Neural progenitor cell (in vitro differentiated cells): ENCODE measurements at regions not wholly inside any gene's neighbourhood (a gene's known extent, or its start where the extent isn't known, plus 50 kb on each side); places are given as distances from the start of the nearest gene placed in this dataset.
A peak's percentile ranks its signal among the peaks of the same experiment; 100 is the strongest.

Source experiments
- DNase-seq: peaks from one replicate; pipeline ENCODE4 v3.0.0-alpha.2; 2016; ENCODE audit warnings: low spot score
- H2AFZ ChIP-seq: fragments of 200-600 bp; sonication (generic); replicated peaks from 2 replicates; pipeline ENCODE4 v1.6.1; 2016; ENCODE audit warnings: antibody characterized with exemption
- H3F3A ChIP-seq: fragments of 200-600 bp; sonication (generic); 2 replicates; pipeline ENCODE4 v1.6.1; 2016; ENCODE audit warnings: antibody characterized with exemption, low read depth
- H3K27ac ChIP-seq: fragments of 200-600 bp; sonication (generic); 2 replicates; pipeline ENCODE4 v1.5.1; 2016; ENCODE audit warnings: mild to moderate bottlenecking
- H3K27me3 ChIP-seq: fragments of 200-600 bp; sonication (generic); 2 replicates; pipeline ENCODE4 v1.6.1; 2016; ENCODE audit warnings: mild to moderate bottlenecking, moderate library complexity
- H3K36me3 ChIP-seq: fragments of 200-600 bp; sonication (generic); 2 replicates; pipeline ENCODE4 v1.5.1; 2016
- H3K4me1 ChIP-seq: fragments of 200-600 bp; sonication (generic); 2 replicates; pipeline ENCODE4 v1.6.1; 2016; ENCODE audit warnings: mixed run types
- H3K4me2 ChIP-seq: fragments of 200-600 bp; sonication (generic); 2 replicates; pipeline ENCODE4 v1.6.1; 2016
- H3K4me3 ChIP-seq: fragments of 200-600 bp; sonication (generic); 2 replicates; pipeline ENCODE4 v1.5.1; 2016
- H3K79me2 ChIP-seq: fragments of 200-600 bp; sonication (generic); 2 replicates; pipeline ENCODE4 v1.6.1; 2016; ENCODE audit warnings: low read depth
- H3K9ac ChIP-seq: fragments of 200-600 bp; sonication (generic); 2 replicates; pipeline ENCODE4 v1.6.1; 2016
- H3K9me3 ChIP-seq: fragments of 200-600 bp; sonication (generic); 2 replicates; pipeline ENCODE4 v1.5.1; 2016; ENCODE audit warnings: low read depth
- H4K20me1 ChIP-seq: fragments of 200-600 bp; sonication (generic); 2 replicates; pipeline ENCODE4 v1.6.1; 2016; ENCODE audit warnings: low read depth
- H3K27ac Mint-ChIP-seq: 3 replicates; pipeline ENCODE4 v1.8.0; 2021; ENCODE audit warnings: mixed read lengths
- H3K27me3 Mint-ChIP-seq: 2 replicates; pipeline ENCODE4 v1.8.0; 2022; ENCODE audit warnings: low read depth, mild to moderate bottlenecking, inconsistent platforms, moderate library complexity, mixed read lengths; ENCODE audit not compliant: insufficient read depth
- H3K36me3 Mint-ChIP-seq: 3 replicates; pipeline ENCODE4 v1.8.0; 2021; ENCODE audit warnings: mixed read lengths
- H3K4me1 Mint-ChIP-seq: 3 replicates; pipeline ENCODE4 v1.8.0; 2021; ENCODE audit warnings: mixed read lengths
- H3K4me3 Mint-ChIP-seq: 3 replicates; pipeline ENCODE4 v1.8.0; 2021; ENCODE audit warnings: mild to moderate bottlenecking, moderate library complexity, mixed read lengths
- H3K9me3 Mint-ChIP-seq: 3 replicates; pipeline ENCODE4 v1.8.0; 2020; ENCODE audit warnings: mixed read lengths
- CTCF ChIP-seq: fragments of 200-600 bp; sonication (generic); IDR thresholded peaks from 2 replicates; pipeline ENCODE4 v1.5.1; 2017; ENCODE audit warnings: antibody characterized with exemption, mild to moderate bottlenecking
- EZH2 ChIP-seq: fragments of 200-600 bp; sonication (generic); IDR thresholded peaks from 2 replicates; pipeline ENCODE4 v1.6.1; 2017; ENCODE audit warnings: antibody characterized with exemption, mild to moderate bottlenecking, moderate library complexity
- EZH2phosphoT487 ChIP-seq: fragments of 200-600 bp; sonication (generic); IDR thresholded peaks from 2 replicates; pipeline ENCODE4 v1.6.1; 2017; ENCODE audit warnings: antibody characterized with exemption

- Histone ChIP-seq H3K79me2 (no peaks in the 10 kb centered on the region), H3K4me2 (peak overlapping the region; percentile 87), H3K9ac (peak overlapping the region; percentile 2), H3K27me3 (peaks cover 21% of the 10 kb centered on the region), H3K36me3 (no peaks in the 10 kb centered on the region), H3K9me3 (no peaks in the 10 kb centered on the region), H3K27ac (peak overlapping the region; percentile 88), H2AFZ (peak overlapping the region; percentile 57), H3K4me1 (peaks cover 27% of the 10 kb centered on the region), H3F3A (peaks cover 34% of the 10 kb centered on the region), H4K20me1 (peaks cover 8% of the 10 kb centered on the region), H3K4me3 (peak overlapping the region; percentile 60)
- peak; percentile 98 for DNase-seq
- Mint-ChIP-seq H3K36me3 (no peaks in the 10 kb centered on the region), H3K27ac (peak overlapping the region; percentile 100), H3K9me3 (no peaks in the 10 kb centered on the region), H3K4me3 (peak overlapping the region; percentile 91), H3K4me1 (peaks cover 56% of the 10 kb centered on the region), H3K27me3 (peaks cover 6% of the 10 kb centered on the region)
- TF ChIP-seq CTCF (peak; percentile 27), EZH2 (no peak), EZH2phosphoT487 (no peak)
Observed at GRCh38 chr1:54488065-54488750, 59.8 kb upstream of the ACOT11 start.

GRCh38 chr1:54487571-54488050, 60.4 kb upstream of the ACOT11 start:
- peaks cover 6% of the 10 kb centered on the region for H3K27me3 Mint-ChIP-seq
- Histone ChIP-seq H3K4me3 (peak overlapping the region; percentile 60), H3K9me3 (no peaks in the 10 kb centered on the region), H3K4me2 (peak overlapping the region; percentile 87), H3K79me2 (no peaks in the 10 kb centered on the region), H4K20me1 (peaks cover 8% of the 10 kb centered on the region), H3K9ac (no peak overlapping the region), H3K27me3 (peaks cover 21% of the 10 kb centered on the region), H2AFZ (peak overlapping the region; percentile 57), H3K36me3 (no peaks in the 10 kb centered on the region), H3F3A (peaks cover 34% of the 10 kb centered on the region), H3K27ac (no peak overlapping the region), H3K4me1 (peaks cover 27% of the 10 kb centered on the region)
- no peaks in the 10 kb centered on the region for H3K36me3 Mint-ChIP-seq
- H3K4me3 Mint-ChIP-seq = peak overlapping the region; percentile 78
- H3K4me1 Mint-ChIP-seq = peaks cover 56% of the 10 kb centered on the region
- no peak for TF ChIP-seq EZH2
- TF ChIP-seq EZH2phosphoT487 = peak; percentile 36
- no peak for TF ChIP-seq CTCF
- no peaks in the 10 kb centered on the region for H3K9me3 Mint-ChIP-seq
- H3K27ac Mint-ChIP-seq = peak overlapping the region; percentile 94
- DNase-seq = peak; percentile 45

GRCh38 chr1:54486907-54487306, 61.1 kb upstream of the ACOT11 start:
- Histone ChIP-seq H3K79me2 (no peaks in the 10 kb centered on the region), H3K36me3 (no peaks in the 10 kb centered on the region), H3K4me3 (peak overlapping the region; percentile 60), H4K20me1 (peaks cover 8% of the 10 kb centered on the region), H3K4me1 (peaks cover 27% of the 10 kb centered on the region), H3K9ac (no peak overlapping the region), H3F3A (peaks cover 34% of the 10 kb centered on the region), H3K4me2 (peak overlapping the region; percentile 87), H3K27me3 (peaks cover 21% of the 10 kb centered on the region), H2AFZ (peak overlapping the region; percentile 14), H3K9me3 (no peaks in the 10 kb centered on the region), H3K27ac (no peak overlapping the region)
- no peaks in the 10 kb centered on the region for H3K9me3 Mint-ChIP-seq
- TF ChIP-seq CTCF (no peak), EZH2 (no peak), EZH2phosphoT487 (no peak)
- DNase-seq = peak; percentile 24
- H3K27ac Mint-ChIP-seq = peak overlapping the region; percentile 36
- H3K36me3 Mint-ChIP-seq = no peaks in the 10 kb centered on the region
- peaks cover 6% of the 10 kb centered on the region for H3K27me3 Mint-ChIP-seq
- H3K4me1 Mint-ChIP-seq = peaks cover 57% of the 10 kb centered on the region
- peak overlapping the region; percentile 78 for H3K4me3 Mint-ChIP-seq
